Inflammatory macrophage treated with lipopolysaccharide for 4 hours (primary cell): ENCODE measurements at regions not wholly inside any gene's neighbourhood (a gene's known extent, or its start where the extent isn't known, plus 50 kb on each side); places are given as distances from the start of the nearest gene placed in this dataset.
"Not testable (repeated sequence)": the region's sequence is repeated elsewhere in the genome, so short reads cannot be mapped to it uniquely, and the experiment has no call there.

Source experiments
- DNase-seq: peaks from one replicate; pipeline ENCODE4 v3.0.0-alpha.2; 2020

GRCh38 chr7:34401776-34402175, 256.2 kb upstream of the NPSR1 start:
- no peak for DNase-seq

- DNase-seq: no peak
Measured at GRCh38 chr7:34406848-34407530, 251.0 kb upstream of the NPSR1 start.

GRCh38 chr7:34407586-34407985, 250.4 kb upstream of the NPSR1 start:
- DNase-seq: no peak

GRCh38 chr7:34417781-34418180, 240.2 kb upstream of the NPSR1 start:
- no peak for DNase-seq

GRCh38 chr7:34421526-34421925, 236.5 kb upstream of the NPSR1 start:
- DNase-seq: no peak

- no peak for DNase-seq
Measured at GRCh38 chr7:34425194-34425593, 232.8 kb upstream of the NPSR1 start.

GRCh38 chr7:34425631-34426384, 232.2 kb upstream of the NPSR1 start:
- DNase-seq: no peak

GRCh38 chr7:34430456-34430855, 227.6 kb upstream of the NPSR1 start:
- DNase-seq: no peak

- no peak for DNase-seq
Measured at GRCh38 chr7:34438436-34438835, 219.6 kb upstream of the NPSR1 start.

GRCh38 chr7:34445653-34446052, 212.4 kb upstream of the NPSR1 start:
- DNase-seq: no peak

GRCh38 chr7:34448531-34448930, 209.5 kb upstream of the NPSR1 start:
- not testable (repeated sequence) for DNase-seq

- no peak for DNase-seq
Measured at GRCh38 chr7:34449765-34450164, 208.3 kb upstream of the NPSR1 start.

- no peak for DNase-seq
Measured at GRCh38 chr7:34451183-34451582, 206.8 kb upstream of the NPSR1 start.

GRCh38 chr7:34451923-34452322, 206.1 kb upstream of the NPSR1 start:
- no peak for DNase-seq

GRCh38 chr7:34452363-34452762, 205.7 kb upstream of the NPSR1 start:
- no peak for DNase-seq

- no peak for DNase-seq
Measured at GRCh38 chr7:34453150-34453549, 204.9 kb upstream of the NPSR1 start.

GRCh38 chr7:34454381-34454780, 203.6 kb upstream of the NPSR1 start:
- DNase-seq: no peak

- DNase-seq: no peak
Measured at GRCh38 chr7:34457329-34457728, 200.7 kb upstream of the NPSR1 start.

- no peak for DNase-seq
Measured at GRCh38 chr7:34463830-34464229, 194.2 kb upstream of the NPSR1 start.

GRCh38 chr7:34471844-34472243, 186.2 kb upstream of the NPSR1 start:
- DNase-seq: no peak

- no peak for DNase-seq
Measured at GRCh38 chr7:34486371-34486770, 171.6 kb upstream of the NPSR1 start.

- DNase-seq: no peak
Measured at GRCh38 chr7:34487391-34488115, 170.5 kb upstream of the NPSR1 start.

- no peak for DNase-seq
Measured at GRCh38 chr7:34488766-34489165, 169.3 kb upstream of the NPSR1 start.

- no peak for DNase-seq
Measured at GRCh38 chr7:34491899-34492298, 166.1 kb upstream of the NPSR1 start.
